Urinary bladder (tissue), 3 donors: ENCODE measurements at regions not wholly inside any gene's neighbourhood (a gene's known extent, or its start where the extent isn't known, plus 50 kb on each side); places are given as distances from the start of the nearest gene placed in this dataset.
"Not testable (repeated sequence)": the region's sequence is repeated elsewhere in the genome, so short reads cannot be mapped to it uniquely, and the experiment has no call there.

Source experiments
- DNase-seq: peaks from one replicate; pipeline ENCODE4 v3.0.0-alpha.2; 2015; ENCODE audit errors: extremely low spot score
- H3K27ac ChIP-seq: one replicate; pipeline ENCODE4 v1.5.1; 2013; ENCODE audit warnings: low read depth, mild to moderate bottlenecking, moderate library complexity
- H3K36me3 ChIP-seq: one replicate; pipeline ENCODE4 v1.6.1; 2013; ENCODE audit warnings: mild to moderate bottlenecking, moderate library complexity; ENCODE audit not compliant: insufficient read depth
- H3K4me1 ChIP-seq: one replicate; pipeline ENCODE4 v1.6.1; 2013; ENCODE audit warnings: mild to moderate bottlenecking, moderate library complexity; ENCODE audit not compliant: insufficient read depth
- H3K4me3 ChIP-seq: one replicate; pipeline ENCODE4 v1.5.1; 2013; ENCODE audit warnings: low read depth, low read length
- WGBS: extraction: QIAGEN DNeasy Blood & Tissue Kit; methylation state at CpG from one replicate; pipeline ENCODE4 v1.1.7; 2013; 5-methylcytosine and 5-hydroxymethylcytosine counted together
- donor health status: healthy with polysubstance abuse.
- donor health status: healthy.

GRCh38 chr4:125539691-125540090 lies 224.9 kb downstream of the FAT4 start:
- no peak for DNase-seq
- 61% methylated on average over 2 of the region's 2 CpGs for WGBS
- Histone ChIP-seq H3K4me3 (no peak overlapping the region), H3K4me1 (no peaks in the 10 kb centered on the region), H3K36me3 (no peaks in the 10 kb centered on the region), H3K27ac (no peak overlapping the region)

GRCh38 chr4:125541836-125542385 lies 227.2 kb downstream of the FAT4 start:
- no peaks in the 10 kb centered on the region for H3K36me3 ChIP-seq
- no peak overlapping the region for H3K27ac ChIP-seq
- no peak for DNase-seq
- no peak overlapping the region for H3K4me3 ChIP-seq
- no peaks in the 10 kb centered on the region for H3K4me1 ChIP-seq

- Histone ChIP-seq H3K4me1 (no peaks in the 10 kb centered on the region), H3K4me3 (no peak overlapping the region), H3K36me3 (no peaks in the 10 kb centered on the region), H3K27ac (no peak overlapping the region)
- 97% methylated on average over 15 of the region's 15 CpGs for WGBS
- no peak for DNase-seq
These were observed 231.5 kb downstream of the FAT4 start for GRCh38 chr4:125546272-125546671.

GRCh38 chr4:125547836-125548235 lies 233.1 kb downstream of the FAT4 start:
- H3K4me3 ChIP-seq = no peak overlapping the region
- H3K36me3 ChIP-seq = no peaks in the 10 kb centered on the region
- DNase-seq = no peak
- no peaks in the 10 kb centered on the region for H3K4me1 ChIP-seq
- WGBS = 59% methylated on average over 4 of the region's 4 CpGs
- H3K27ac ChIP-seq = no peak overlapping the region

GRCh38 chr4:125550769-125551168 lies 236.0 kb downstream of the FAT4 start:
- Histone ChIP-seq H3K27ac (no peak overlapping the region), H3K4me1 (no peaks in the 10 kb centered on the region), H3K36me3 (no peaks in the 10 kb centered on the region), H3K4me3 (no peak overlapping the region)
- 86% methylated on average over 5 of the region's 5 CpGs for WGBS
- DNase-seq = no peak

- Histone ChIP-seq H3K4me3 (no peak overlapping the region), H3K36me3 (no peaks in the 10 kb centered on the region), H3K27ac (no peak overlapping the region), H3K4me1 (no peaks in the 10 kb centered on the region)
- DNase-seq = no peak
- WGBS = 92% methylated on average over 2 of the region's 2 CpGs
These were observed 236.7 kb downstream of the FAT4 start for GRCh38 chr4:125551466-125551865.

- H3K27ac ChIP-seq = no peak overlapping the region
- H3K36me3 ChIP-seq = no peaks in the 10 kb centered on the region
- H3K4me3 ChIP-seq = no peak overlapping the region
- H3K4me1 ChIP-seq = no peaks in the 10 kb centered on the region
- no peak for DNase-seq
- 100% methylated on average over 1 of the region's 1 CpG for WGBS
These were observed 237.2 kb downstream of the FAT4 start for GRCh38 chr4:125551967-125552366.

- H3K36me3 ChIP-seq = no peaks in the 10 kb centered on the region
- H3K4me3 ChIP-seq = no peak overlapping the region
- 94% methylated on average over 3 of the region's 3 CpGs for WGBS
- no peak for DNase-seq
- no peak overlapping the region for H3K27ac ChIP-seq
- H3K4me1 ChIP-seq = no peaks in the 10 kb centered on the region
These were observed 257.8 kb downstream of the FAT4 start for GRCh38 chr4:125572601-125573000.

- 98% methylated on average over 3 of the region's 3 CpGs for WGBS
- Histone ChIP-seq H3K4me3 (no peak overlapping the region), H3K4me1 (no peaks in the 10 kb centered on the region), H3K36me3 (no peaks in the 10 kb centered on the region), H3K27ac (no peak overlapping the region)
- no peak for DNase-seq
These were observed 258.6 kb downstream of the FAT4 start for GRCh38 chr4:125573368-125573767.

GRCh38 chr4:125573786-125574185 lies 259.0 kb downstream of the FAT4 start:
- no peak for DNase-seq
- Histone ChIP-seq H3K27ac (no peak overlapping the region), H3K4me1 (no peaks in the 10 kb centered on the region), H3K4me3 (no peak overlapping the region), H3K36me3 (no peaks in the 10 kb centered on the region)
- 96% methylated on average over 1 of the region's 1 CpG for whole genome bisulfite sequencing

GRCh38 chr4:125582302-125582701 lies 267.5 kb downstream of the FAT4 start:
- Histone ChIP-seq H3K4me1 (no peaks in the 10 kb centered on the region), H3K4me3 (no peak overlapping the region), H3K36me3 (no peaks in the 10 kb centered on the region), H3K27ac (no peak overlapping the region)
- WGBS = 72% methylated on average over 1 of the region's 1 CpG
- no peak for DNase-seq

GRCh38 chr4:125590158-125590557 lies 275.4 kb downstream of the FAT4 start:
- Histone ChIP-seq H3K4me3 (no peak overlapping the region), H3K27ac (no peak overlapping the region), H3K36me3 (no peaks in the 10 kb centered on the region), H3K4me1 (no peaks in the 10 kb centered on the region)
- DNase-seq = no peak
- WGBS = 91% methylated on average over 1 of the region's 1 CpG

GRCh38 chr4:125591290-125591689 lies 276.5 kb downstream of the FAT4 start:
- Histone ChIP-seq H3K4me3 (no peak overlapping the region), H3K4me1 (no peaks in the 10 kb centered on the region), H3K36me3 (no peaks in the 10 kb centered on the region), H3K27ac (no peak overlapping the region)
- 96% methylated on average over 8 of the region's 8 CpGs for WGBS
- no peak for DNase-seq

GRCh38 chr4:125594056-125594602 lies 279.4 kb downstream of the FAT4 start:
- no peak for DNase-seq
- no peak overlapping the region for H3K27ac ChIP-seq
- H3K4me3 ChIP-seq = no peak overlapping the region
- H3K4me1 ChIP-seq = no peaks in the 10 kb centered on the region
- H3K36me3 ChIP-seq = no peaks in the 10 kb centered on the region
- 67% methylated on average over 4 of the region's 4 CpGs for WGBS

- H3K4me1 ChIP-seq, H3K36me3 ChIP-seq, DNase-seq, H3K27ac ChIP-seq, H3K4me3 ChIP-seq: not testable (repeated sequence)
- 87% methylated on average over 2 of the region's 2 CpGs for WGBS
These were observed 291.2 kb downstream of the FAT4 start for GRCh38 chr4:125605926-125606325.
